Smooth muscle cell (in vitro differentiated cells): ENCODE measurements at regions not wholly inside any gene's neighbourhood (a gene's known extent, or its start where the extent isn't known, plus 50 kb on each side); places are given as distances from the start of the nearest gene placed in this dataset.

ENCODE experiments used
- DNase-seq: peaks from one replicate; lab custom pipeline; 2025; ENCODE audit not compliant: unreplicated experiment; lab: John Stamatoyannopoulos, UW
- H2AFZ ChIP-seq: fragments of 200-600 bp; sonication (generic); 2 replicates; pipeline ENCODE4 v1.6.0; 2016; ENCODE audit warnings: antibody characterized with exemption, low read depth, mild to moderate bottlenecking
- H3F3A ChIP-seq: fragments of 200-600 bp; sonication (generic); 2 replicates; pipeline ENCODE4 v1.6.0; 2017; ENCODE audit warnings: antibody characterized with exemption, low read depth
- H3K27ac ChIP-seq: fragments of 200-600 bp; sonication (generic); 2 replicates; pipeline ENCODE4 v1.5.1; 2016; ENCODE audit warnings: low read depth, mild to moderate bottlenecking
- H3K27me3 ChIP-seq: fragments of 200-600 bp; sonication (generic); 2 replicates; pipeline ENCODE4 v1.6.1; 2016; ENCODE audit warnings: low read depth, mild to moderate bottlenecking
- H3K36me3 ChIP-seq: fragments of 200-600 bp; sonication (generic); 2 replicates; pipeline ENCODE4 v1.5.1; 2016; ENCODE audit warnings: low read depth
- H3K4me1 ChIP-seq: fragments of 200-600 bp; sonication (generic); 2 replicates; pipeline ENCODE4 v1.5.1; 2016; ENCODE audit warnings: low read depth
- H3K4me2 ChIP-seq: fragments of 200-600 bp; sonication (generic); 2 replicates; pipeline ENCODE4 v1.6.0; 2016; ENCODE audit warnings: mild to moderate bottlenecking
- H3K4me3 ChIP-seq: fragments of 200-600 bp; sonication (generic); 2 replicates; pipeline ENCODE4 v1.5.1; 2016; ENCODE audit warnings: mild to moderate bottlenecking
- H3K79me2 ChIP-seq: fragments of 200-600 bp; sonication (generic); 2 replicates; pipeline ENCODE4 v1.6.0; 2016; ENCODE audit warnings: low read depth, mild to moderate bottlenecking
- H3K9ac ChIP-seq: fragments of 200-600 bp; sonication (generic); 2 replicates; pipeline ENCODE4 v1.6.0; 2016; ENCODE audit warnings: low read depth
- H3K9me3 ChIP-seq: fragments of 200-600 bp; sonication (generic); replicated peaks from 2 replicates; pipeline ENCODE4 v1.5.1; 2016; ENCODE audit warnings: low read depth
- H4K20me1 ChIP-seq: fragments of 200-600 bp; sonication (generic); 2 replicates; pipeline ENCODE4 v1.6.0; 2016; ENCODE audit warnings: low read depth
- WGBS: methylation state at CpG from one replicate; pipeline ENCODE4 v1.1.7; 2016; ENCODE audit warnings: low lambda C conversion rate; 5-methylcytosine and 5-hydroxymethylcytosine counted together
- TF ChIP-seq, protein P1 (sequence below): fragments of 200-600 bp; sonication (generic); IDR thresholded peaks from 2 replicates; pipeline ENCODE4 v1.5.1; 2017; ENCODE audit warnings: borderline replicate concordance, mild to moderate bottlenecking, antibody characterized with exemption; ENCODE audit not compliant: insufficient read depth, poor library complexity, severe bottlenecking

DNA sequence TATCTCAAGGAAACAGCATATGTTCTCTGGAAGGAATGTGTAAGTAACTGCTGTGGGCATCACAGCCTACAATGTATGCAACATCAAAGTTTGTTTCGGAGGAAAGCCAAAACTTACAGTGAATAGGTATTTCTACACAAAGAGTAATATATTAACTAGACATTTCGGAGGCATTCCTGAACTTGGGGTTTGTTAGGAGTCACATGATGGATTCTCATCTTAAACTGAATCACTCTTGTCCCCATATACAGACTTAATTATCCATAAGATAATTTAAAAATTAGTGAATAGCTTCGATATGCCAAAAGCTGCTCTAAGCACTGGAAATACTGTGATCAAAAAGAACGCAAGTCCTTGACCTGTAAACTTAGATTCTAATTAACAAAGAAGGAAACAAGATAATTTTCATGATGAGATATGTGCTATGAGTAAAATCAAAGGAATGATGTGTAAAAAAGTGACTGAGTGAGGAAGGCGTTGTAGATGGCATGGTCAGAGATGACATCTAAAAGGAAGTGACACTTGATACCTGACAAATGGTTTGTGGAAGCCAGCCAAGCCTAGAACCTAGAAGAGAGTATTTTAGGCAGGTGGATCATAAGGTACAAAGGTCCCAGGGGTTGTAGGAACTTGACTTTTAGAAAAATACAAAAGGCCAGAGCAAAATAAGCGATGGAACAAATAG, 273.1 kb downstream of the MRPL39 start:
- Histone ChIP-seq H2AFZ (no peak overlapping the region), H3K36me3 (no peaks in the 10 kb centered on the region)
- 88% methylated on average over 6 of the region's 6 CpGs for WGBS

DNA sequence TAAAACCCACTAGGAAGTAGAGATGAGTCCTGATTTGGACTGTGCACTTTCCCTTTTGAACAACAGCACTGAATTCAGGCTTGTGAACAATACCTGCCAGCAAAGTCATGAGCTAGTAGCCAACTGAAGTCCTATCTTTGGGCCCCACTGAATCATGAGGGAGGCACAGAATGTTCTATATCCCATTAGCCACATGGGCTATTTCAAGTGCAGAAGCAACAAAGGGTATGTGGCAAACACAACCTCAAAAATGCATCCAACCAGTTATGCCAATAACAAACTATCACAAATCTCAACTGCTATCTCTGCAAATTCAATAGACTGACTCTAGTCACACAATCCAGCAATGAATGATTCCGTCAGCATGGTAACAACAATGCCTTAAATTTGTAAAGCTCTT, 276.0 kb downstream of the MRPL39 start:
- H3K4me2 ChIP-seq: no peak overlapping the region
- 81% methylated on average over 1 of the region's 1 CpG for WGBS
- DNase-seq: no peak

More for the DNA sequence above, 273.1 kb downstream of the MRPL39 start:
- Histone ChIP-seq H3K4me2 (no peak overlapping the region), H3K9me3 (no peaks in the 10 kb centered on the region), H3K4me1 (no peaks in the 10 kb centered on the region), H3K79me2 (no peaks in the 10 kb centered on the region), H3K27ac (no peak overlapping the region), H3F3A (no peaks in the 10 kb centered on the region), H3K27me3 (no peaks in the 10 kb centered on the region), H3K4me3 (no peak overlapping the region), H4K20me1 (no peaks in the 10 kb centered on the region), H3K9ac (no peak overlapping the region)
- no peak for DNase-seq
- TF ChIP-seq, protein P1, sequence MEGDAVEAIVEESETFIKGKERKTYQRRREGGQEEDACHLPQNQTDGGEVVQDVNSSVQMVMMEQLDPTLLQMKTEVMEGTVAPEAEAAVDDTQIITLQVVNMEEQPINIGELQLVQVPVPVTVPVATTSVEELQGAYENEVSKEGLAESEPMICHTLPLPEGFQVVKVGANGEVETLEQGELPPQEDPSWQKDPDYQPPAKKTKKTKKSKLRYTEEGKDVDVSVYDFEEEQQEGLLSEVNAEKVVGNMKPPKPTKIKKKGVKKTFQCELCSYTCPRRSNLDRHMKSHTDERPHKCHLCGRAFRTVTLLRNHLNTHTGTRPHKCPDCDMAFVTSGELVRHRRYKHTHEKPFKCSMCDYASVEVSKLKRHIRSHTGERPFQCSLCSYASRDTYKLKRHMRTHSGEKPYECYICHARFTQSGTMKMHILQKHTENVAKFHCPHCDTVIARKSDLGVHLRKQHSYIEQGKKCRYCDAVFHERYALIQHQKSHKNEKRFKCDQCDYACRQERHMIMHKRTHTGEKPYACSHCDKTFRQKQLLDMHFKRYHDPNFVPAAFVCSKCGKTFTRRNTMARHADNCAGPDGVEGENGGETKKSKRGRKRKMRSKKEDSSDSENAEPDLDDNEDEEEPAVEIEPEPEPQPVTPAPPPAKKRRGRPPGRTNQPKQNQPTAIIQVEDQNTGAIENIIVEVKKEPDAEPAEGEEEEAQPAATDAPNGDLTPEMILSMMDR: no peak

DNA sequence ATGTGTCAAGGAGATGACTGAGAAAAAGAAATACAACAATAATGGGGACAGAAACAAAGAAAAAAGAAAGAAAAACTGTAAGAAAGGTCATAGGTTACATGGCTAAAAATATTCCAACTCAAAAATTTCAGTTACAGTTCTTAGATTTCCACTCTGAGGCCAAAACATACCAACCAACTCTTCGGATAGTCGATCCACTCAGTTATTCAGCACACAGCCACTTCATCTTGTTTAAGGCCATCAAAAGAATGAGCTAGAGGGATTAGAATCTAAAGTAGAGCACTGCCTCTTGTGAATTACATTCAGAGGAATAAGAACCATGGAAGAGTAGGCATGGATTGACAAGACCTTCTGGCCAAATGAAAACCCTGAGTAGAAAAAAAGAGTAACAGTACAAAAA, 277.0 kb downstream of the MRPL39 start:
- no peak for DNase-seq
- Histone ChIP-seq H3K4me3 (no peak overlapping the region), H3K4me1 (peaks cover 7% of the 10 kb centered on the region), H3K36me3 (no peaks in the 10 kb centered on the region), H3K9ac (no peak overlapping the region), H2AFZ (no peak overlapping the region), H3K27me3 (no peaks in the 10 kb centered on the region), H3K79me2 (no peaks in the 10 kb centered on the region), H3F3A (no peaks in the 10 kb centered on the region), H4K20me1 (no peaks in the 10 kb centered on the region), H3K27ac (no peak overlapping the region), H3K4me2 (no peak overlapping the region), H3K9me3 (no peaks in the 10 kb centered on the region)
- TF ChIP-seq, protein P1: no peak
- WGBS: 91% methylated on average over 2 of the region's 2 CpGs

More for the DNA sequence above, 276.0 kb downstream of the MRPL39 start:
- Histone ChIP-seq H3K4me1 (peaks cover 7% of the 10 kb centered on the region), H3K9me3 (no peaks in the 10 kb centered on the region), H3K27ac (no peak overlapping the region), H3K9ac (no peak overlapping the region), H3K36me3 (no peaks in the 10 kb centered on the region), H3K27me3 (no peaks in the 10 kb centered on the region), H3K79me2 (no peaks in the 10 kb centered on the region), H3K4me3 (no peak overlapping the region), H4K20me1 (no peaks in the 10 kb centered on the region), H3F3A (no peaks in the 10 kb centered on the region), H2AFZ (no peak overlapping the region)
- TF ChIP-seq, protein P1: no peak

DNA sequence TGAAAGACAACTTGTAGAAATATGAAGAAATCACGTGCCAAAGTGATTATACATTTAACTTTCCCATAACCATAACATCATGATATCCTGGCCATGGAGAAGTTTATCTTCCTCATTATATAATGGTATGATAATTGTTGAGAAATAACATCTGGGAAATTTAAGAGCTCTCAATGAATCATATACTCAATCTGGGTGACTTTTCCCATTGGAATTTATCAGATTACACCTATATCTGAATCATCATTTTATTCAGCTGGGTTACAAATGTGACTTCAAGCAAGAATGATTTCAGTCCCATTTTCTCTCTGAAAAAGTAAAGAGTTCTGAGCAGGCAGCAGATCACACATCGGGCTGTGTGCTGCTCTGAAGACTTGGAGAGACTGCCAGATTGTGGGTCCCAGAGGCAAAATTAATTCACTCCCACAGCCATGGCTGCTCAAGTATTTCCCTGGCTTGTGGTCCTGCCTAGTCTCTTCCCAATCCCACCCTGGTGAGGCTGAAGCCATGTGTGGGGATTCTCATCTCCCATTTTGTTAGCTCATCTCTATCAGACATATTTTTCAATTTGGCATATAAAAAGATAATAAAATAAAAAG, 278.0 kb downstream of the MRPL39 start:
- Histone ChIP-seq H3F3A (no peaks in the 10 kb centered on the region), H3K36me3 (no peaks in the 10 kb centered on the region), H3K27me3 (no peaks in the 10 kb centered on the region), H4K20me1 (no peaks in the 10 kb centered on the region), H3K27ac (no peak overlapping the region), H2AFZ (no peak overlapping the region), H3K9ac (no peak overlapping the region), H3K79me2 (no peaks in the 10 kb centered on the region), H3K9me3 (no peaks in the 10 kb centered on the region), H3K4me2 (no peak overlapping the region), H3K4me3 (no peak overlapping the region), H3K4me1 (peaks cover 7% of the 10 kb centered on the region)
- TF ChIP-seq, protein P1: no peak
- DNase-seq: no peak
- 79% methylated on average over 2 of the region's 2 CpGs for WGBS
